ENCODE measurements at regions not wholly inside any gene's neighbourhood (a gene's known extent, or its start where the extent isn't known, plus 50 kb on each side); places are given as distances from the start of the nearest gene placed in this dataset.

- TF ChIP-seq POLR2A (IDR thresholded peaks at IDR 0.05; ENCODE audit: low read length): no peak
- no peak for TF ChIP-seq GATA1 (IDR thresholded peaks at IDR 0.05; ENCODE audit: low read depth, low read length)
Measured at GRCh38 chr4:17323554-17324385, 188.1 kb downstream of the QDPR start.

Data from erythroblast (primary cell).